ENCODE measurements at regions not wholly inside any gene's neighbourhood (a gene's known extent, or its start where the extent isn't known, plus 50 kb on each side); places are given as distances from the start of the nearest gene placed in this dataset.

DNA sequence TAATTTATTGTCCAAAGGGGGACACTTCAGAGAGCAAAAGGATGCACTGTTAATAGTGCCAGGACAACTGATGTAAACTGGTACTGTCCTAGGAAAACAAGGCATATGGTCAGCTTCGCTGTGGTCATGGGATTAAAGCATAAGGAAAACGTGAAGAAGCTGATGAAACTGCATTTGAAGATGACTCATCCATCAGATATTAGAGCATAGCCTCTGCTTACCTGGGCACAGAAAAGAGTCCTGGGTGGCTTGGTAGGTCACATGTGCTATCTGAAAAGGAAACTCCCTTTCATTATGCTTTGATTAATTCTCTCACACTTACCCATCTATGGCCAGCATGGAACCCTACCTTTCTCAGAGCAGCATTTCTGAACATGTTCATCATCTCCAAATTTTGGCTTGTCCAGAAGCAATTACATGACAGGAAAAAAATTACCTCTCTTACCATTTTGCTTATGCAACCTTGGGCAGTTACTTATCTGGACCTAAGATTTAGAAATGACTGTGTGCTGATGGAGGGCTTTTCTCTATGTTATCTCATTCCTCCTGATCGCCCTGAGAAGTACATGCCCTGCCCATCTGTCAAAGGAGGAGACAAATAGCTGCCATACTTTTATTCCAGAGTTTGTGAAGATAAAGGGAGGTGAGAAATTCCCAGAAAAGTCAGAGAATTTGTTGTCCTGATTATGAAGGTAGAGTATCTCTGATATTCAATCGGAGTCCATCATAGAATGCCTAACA lies 275.3 kb upstream of the SLC14A2 start:
- intact Hi-C loops (cut with DNase I), result no loop called here
- no peaks in the 10 kb centered on the region for H3K27me3 ChIP-seq
- DNase-seq, result no peak
- no peak for TF ChIP-seq CTCF (IDR thresholded peaks at IDR 0.05)
- H3K36me3 ChIP-seq, result no peaks in the 10 kb centered on the region
- H3K4me3 ChIP-seq, result no peak overlapping the region
- ATAC-seq, result no peak
- H3K27ac ChIP-seq, result no peak overlapping the region
- H3K9me3 ChIP-seq, result no peaks in the 10 kb centered on the region
- H3K4me1 ChIP-seq, result no peaks in the 10 kb centered on the region

DNA sequence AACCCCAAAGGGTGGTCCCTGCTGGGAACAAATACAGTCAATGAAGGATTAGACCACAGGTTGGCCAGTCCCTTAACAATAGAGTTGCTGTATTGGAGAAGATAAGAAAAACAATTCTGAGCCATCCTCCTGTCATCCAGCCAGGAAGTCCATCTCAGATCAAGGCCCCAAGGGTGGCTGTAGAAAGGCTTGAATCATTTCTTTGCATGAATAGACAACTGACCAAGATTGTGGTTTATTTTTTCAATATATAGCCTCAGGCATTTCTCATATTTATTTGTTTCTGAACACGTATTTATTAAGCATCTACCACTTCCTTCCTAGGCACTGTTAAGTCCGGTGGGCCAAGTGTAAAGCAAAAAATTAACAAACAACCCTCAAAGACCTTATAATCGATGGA lies 274.4 kb upstream of the SLC14A2 start:
- Histone ChIP-seq H3K27ac (no peak overlapping the region), H3K4me1 (no peaks in the 10 kb centered on the region), H3K27me3 (no peaks in the 10 kb centered on the region), H3K4me3 (no peak overlapping the region), H3K9me3 (no peaks in the 10 kb centered on the region), H3K36me3 (no peaks in the 10 kb centered on the region)
- DNase-seq (no peak), ATAC-seq (no peak)
- TF ChIP-seq CTCF (IDR thresholded peaks at IDR 0.05), result no peak
- intact Hi-C loops (cut with DNase I), result no loop called here

GRCh38 chr18:45341454-45341853 lies 273.8 kb upstream of the SLC14A2 start:
- TF ChIP-seq CTCF (IDR thresholded peaks at IDR 0.05), result no peak
- ATAC-seq, result no peak
- intact Hi-C loops (cut with DNase I), result no loop called here

DNA sequence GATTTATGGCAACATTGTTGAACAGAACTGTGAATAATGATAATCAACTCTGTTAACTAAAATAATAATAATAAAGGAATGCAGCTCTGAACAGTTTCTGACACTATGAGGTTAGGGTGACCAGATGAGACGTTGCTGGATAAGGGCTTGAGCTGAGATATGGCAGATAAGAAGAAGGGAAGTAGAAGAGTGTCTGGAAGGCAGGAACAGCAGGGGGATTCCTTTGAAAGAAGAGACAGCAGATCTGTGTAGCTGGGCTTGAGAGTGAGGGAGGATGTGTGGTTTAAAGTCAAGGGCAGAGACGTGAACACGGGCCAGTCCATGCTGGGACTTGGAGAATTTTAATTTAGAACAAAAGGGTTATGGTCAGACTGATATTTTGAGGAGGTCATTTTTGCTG lies 273.1 kb upstream of the SLC14A2 start:
- Histone ChIP-seq H3K9me3 (no peaks in the 10 kb centered on the region), H3K36me3 (no peaks in the 10 kb centered on the region), H3K4me1 (no peaks in the 10 kb centered on the region), H3K4me3 (no peak overlapping the region), H3K27me3 (no peaks in the 10 kb centered on the region), H3K27ac (no peak overlapping the region)
- intact Hi-C loops (cut with DNase I), result no loop called here
- no peak for ATAC-seq
- no peak for TF ChIP-seq CTCF (IDR thresholded peaks at IDR 0.05)
- DNase-seq, result no peak

More at GRCh38 chr18:45341454-45341853, 273.8 kb upstream of the SLC14A2 start:
- Histone ChIP-seq H3K27me3 (no peaks in the 10 kb centered on the region), H3K36me3 (no peaks in the 10 kb centered on the region), H3K4me1 (no peaks in the 10 kb centered on the region), H3K4me3 (no peak overlapping the region), H3K27ac (no peak overlapping the region), H3K9me3 (no peaks in the 10 kb centered on the region)
- DNase-seq, result no peak

DNA sequence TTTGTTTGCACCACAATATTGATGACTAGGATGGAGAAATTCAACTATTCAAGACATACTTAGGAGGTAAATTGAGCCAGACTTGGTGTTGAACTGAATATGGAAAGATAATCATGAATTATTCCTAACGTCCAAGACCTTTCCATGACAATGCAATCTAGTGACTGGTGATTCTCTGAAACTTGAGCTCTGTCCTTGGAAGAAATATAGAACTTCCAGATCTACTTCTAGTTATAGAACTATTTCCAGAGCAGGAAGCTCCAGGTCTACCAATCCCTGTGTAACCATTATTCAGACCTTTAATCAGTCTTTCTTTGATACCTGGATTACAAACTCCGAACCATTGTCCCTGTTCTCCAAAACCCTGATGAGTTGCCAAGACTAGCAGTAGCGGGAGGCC lies 272.6 kb upstream of the SLC14A2 start:
- intact Hi-C loops (cut with DNase I), result no loop called here
- Histone ChIP-seq H3K27ac (no peak overlapping the region), H3K9me3 (no peaks in the 10 kb centered on the region), H3K4me3 (no peak overlapping the region), H3K4me1 (no peaks in the 10 kb centered on the region), H3K27me3 (no peaks in the 10 kb centered on the region), H3K36me3 (no peaks in the 10 kb centered on the region)
- DNase-seq, result no peak
- TF ChIP-seq CTCF (IDR thresholded peaks at IDR 0.05), result no peak
- no peak for ATAC-seq
